DMS 273 (cell line): ENCODE measurements at regions not wholly inside any gene's neighbourhood (a gene's known extent, or its start where the extent isn't known, plus 50 kb on each side); places are given as distances from the start of the nearest gene placed in this dataset.
A peak's percentile ranks its signal among the peaks of the same experiment; 100 is the strongest.
"Not testable (repeated sequence)": the region's sequence is repeated elsewhere in the genome, so short reads cannot be mapped to it uniquely, and the experiment has no call there.

ENCODE experiments used
- DNase-seq: peaks from one replicate; lab custom pipeline; 2025; ENCODE audit not compliant: unreplicated experiment; lab: John Stamatoyannopoulos, UW

DNA sequence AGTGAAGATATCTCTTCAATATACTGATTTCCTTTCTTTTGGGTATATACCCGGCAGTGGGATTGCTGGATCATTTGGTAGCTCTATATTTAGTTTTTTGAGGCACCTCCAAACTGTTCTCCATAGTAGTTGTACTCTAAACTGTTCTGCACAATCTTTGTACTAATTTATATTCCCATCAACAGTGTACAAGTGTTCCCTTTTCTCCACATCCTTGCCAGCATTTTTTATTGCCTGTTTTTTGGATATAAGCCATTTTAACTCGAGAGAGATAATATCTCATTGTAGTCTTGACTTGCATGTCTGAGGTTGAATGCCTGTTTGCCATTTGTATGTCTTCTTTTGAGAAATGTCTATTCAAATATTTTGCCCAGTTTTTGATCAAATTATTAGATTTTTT, 1859.4 kb upstream of the C9orf72 start:
- DNase-seq = not testable (repeated sequence)

DNA sequence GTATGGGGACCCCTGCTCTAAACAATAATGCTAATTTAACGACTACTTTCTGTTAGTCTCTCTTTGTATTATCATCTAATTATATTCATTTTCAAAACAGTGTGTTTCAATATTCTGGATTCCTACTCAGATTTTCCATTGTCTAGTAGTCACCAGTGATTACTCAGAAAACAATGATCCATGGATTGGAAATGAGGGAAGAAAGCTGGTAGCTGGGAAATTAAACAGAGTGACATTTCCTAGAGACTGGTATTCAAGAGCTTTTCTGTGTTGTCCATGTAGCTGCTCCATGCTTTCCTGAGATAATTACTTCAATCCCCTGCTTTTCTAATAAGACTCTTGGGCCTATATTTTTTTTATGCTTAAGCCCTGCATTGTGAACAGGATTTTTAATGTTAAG, 1862.1 kb upstream of the C9orf72 start:
- no peak for DNase-seq

DNA sequence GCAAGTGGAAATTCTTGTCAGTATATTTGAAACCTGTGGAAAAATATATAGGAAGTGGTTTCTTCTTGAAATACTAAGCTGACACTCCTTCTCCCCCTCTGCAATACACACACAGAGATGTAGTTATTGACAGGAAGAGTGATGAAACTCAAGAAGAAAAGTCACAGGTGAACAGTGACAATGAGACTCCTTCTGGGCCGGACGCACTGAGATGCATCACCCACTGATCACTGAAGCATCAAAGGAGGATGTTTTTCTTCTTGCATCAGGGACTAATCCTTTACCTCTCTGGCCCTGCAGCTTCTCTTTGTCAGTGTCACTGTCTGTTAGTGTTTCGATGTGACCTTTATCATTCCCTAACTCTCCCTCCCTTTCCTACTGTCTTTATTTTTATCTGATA, 1864.2 kb upstream of the C9orf72 start:
- no peak for DNase-seq

DNA sequence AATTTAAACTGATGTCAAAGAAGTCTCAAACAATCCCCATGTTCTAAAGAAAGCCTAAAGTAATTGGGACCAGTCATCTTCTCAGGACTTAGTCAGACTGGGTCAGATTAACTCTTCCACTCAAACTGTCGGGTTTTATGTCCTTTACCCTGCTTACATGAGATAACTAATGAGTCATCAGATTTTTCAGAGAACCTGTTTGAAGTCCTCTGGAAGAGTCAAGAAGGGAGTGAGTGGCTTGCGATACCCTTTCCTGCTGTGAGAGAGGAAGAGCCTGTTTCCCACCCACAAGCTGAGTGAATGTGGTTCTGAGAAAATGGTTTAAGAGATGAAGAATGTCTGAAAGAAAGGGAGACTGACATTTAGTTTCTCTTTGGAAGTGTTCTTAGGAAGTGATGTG, 1866.7 kb upstream of the C9orf72 start:
- no peak for DNase-seq

DNA sequence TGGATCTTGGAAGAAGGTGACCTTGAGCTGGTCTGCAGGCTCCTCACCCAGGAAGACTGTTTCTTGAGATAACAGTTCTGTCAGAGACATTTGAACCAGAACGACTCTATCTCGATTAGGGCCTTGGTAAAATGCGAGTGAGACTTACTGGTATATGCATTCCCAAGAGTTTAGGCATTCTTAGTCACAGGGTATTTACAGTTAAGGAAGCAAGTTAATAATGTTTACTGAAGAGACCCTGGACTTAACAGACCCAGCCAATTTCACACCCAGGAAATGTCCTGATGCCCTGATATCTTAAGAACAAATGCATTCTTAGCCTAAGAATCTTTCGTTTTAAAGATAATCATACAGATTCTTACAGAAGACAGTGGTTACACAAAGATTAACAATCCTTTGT, 1867.2 kb upstream of the C9orf72 start:
- no peak for DNase-seq

DNA sequence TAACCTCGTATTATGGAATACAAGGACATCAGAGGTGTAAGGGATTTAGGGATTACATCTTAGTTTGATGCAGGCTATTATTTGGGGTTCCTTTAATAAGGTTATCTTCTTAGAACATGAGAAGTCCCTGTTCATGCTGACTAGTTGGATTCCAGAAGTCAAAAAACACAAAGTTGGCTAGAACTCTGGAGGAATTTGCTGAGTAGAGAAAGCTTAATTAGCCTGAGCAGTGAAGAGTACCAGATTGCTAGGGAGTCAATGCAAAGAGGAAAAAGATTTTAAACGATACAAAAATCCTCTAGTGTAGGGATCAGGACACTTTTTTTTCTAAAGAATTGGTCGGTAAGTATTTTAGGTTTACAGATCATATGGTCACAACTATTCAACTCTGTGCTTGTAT, 1872.5 kb upstream of the C9orf72 start:
- no peak for DNase-seq

DNA sequence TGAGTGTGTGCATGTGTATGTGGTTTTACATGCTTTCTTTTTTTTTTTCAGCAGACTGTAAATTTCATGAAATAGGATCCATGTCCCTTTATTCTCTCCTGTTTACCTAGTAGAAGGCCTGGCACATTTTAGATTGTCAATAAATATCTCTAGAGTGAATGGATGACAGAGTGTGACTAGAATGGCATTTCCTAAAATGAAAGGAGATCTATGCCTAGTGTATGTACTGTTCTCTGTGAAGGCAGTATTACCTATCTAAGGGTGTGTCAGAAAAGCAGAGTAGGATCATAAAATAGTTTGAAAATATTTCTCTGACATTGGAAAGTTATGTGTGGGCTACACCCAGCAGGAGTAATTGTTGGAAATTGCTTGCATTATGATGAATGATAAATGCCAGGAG, 1876.0 kb upstream of the C9orf72 start:
- DNase-seq = no peak

DNA sequence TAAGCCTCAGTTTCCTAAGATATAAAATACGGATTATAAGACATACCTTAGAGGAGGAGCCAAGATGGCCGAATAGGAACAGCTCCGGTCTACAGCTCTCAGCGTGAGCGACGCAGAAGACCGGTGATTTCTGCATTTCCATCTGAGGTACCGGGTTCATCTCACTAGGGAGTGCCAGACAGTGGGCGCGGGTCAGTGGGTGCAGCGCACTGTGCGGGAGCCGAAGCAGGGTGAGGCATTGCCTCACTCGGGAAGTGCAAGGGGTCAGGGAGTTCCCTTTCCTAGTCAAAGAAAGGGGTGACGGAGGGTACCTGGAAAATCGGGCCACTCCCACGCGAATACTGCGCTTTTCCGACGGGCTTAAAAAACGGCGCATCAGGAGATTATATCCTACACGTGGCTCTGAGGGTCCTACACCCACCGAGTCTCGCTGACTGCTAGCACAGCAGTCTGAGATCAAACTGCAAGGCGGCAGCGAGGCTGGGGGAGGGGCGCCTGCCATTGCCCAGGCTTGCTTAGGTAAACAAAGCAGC, 1877.1 kb upstream of the C9orf72 start:
- not testable (repeated sequence) for DNase-seq

DNA sequence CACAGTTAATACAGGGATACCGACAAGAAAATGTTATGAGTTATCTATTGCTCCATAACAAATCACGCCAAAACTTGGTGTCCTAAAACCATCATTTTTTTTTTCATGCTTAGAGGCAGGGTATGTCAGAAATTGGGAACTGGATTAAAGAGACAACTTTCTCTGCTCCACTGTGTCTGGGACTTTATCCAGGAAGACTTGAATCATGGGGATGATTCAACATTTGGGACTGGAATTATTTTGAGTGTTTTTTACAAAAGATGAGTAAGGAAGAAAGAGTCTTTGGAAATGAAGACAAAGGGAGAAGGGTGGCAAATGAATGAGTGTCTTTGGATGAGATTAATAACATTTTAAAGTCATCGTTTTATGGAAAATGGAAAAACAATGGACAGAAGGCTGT, 1883.7 kb upstream of the C9orf72 start:
- DNase-seq = no peak

DNA sequence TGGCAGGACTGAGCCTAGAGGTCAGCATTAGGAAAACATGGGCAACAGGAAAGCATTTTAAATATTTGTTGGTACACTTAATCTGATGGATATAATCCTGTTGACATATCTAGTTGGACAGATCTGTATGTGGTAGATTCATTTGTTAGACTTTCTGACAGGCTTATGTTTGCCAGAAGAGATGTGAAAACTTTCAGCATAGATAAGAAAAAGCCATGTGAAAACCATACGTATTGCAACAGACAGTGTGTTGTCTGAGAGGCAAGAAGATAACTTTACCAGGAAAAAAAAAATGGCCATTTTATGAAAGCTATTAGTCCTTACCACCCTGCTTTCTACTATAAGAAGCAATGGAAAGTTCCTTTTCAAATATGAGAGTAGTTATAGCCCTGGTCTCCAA, 1902.2 kb upstream of the C9orf72 start:
- no peak for DNase-seq

DNA sequence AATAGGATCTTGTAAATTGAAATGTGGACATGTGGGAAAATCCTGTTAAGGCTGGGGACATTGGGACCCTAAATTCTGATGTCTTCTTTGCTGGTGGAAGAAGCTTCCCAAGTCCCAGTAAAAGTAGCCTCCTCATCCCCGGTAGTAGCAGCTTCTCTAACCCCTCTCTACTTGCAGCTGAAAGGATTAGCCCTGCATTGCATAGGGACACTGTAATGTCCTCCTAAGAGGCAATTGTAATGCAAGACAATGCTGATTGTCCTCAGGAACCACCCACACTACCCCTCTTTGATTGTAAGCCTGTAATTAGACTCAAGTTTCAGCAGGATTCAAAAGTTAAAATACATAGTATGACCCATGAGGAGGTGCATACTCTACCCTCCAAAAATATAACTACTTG, 1938.4 kb upstream of the C9orf72 start:
- no peak for DNase-seq

DNA sequence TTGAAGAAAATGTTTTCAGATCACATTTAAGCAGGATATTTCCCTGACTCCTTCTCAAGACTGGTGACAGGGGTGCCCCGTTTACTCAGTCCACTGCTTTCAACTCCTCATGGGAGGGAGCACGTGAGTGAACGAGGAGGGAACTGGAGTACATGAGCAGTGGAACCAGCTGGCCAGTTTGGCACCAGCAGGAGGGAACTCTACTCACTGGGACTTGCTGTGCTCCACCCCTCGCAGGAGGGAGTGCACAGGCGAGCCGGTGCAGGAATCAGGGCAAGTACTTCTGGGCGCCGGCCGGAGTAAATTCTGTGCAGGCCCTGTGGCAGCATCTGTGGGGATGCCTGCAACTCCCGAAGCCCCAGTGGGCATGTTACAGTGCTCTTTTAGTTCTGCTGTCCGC, 1941.1 kb upstream of the C9orf72 start:
- DNase-seq = peak; percentile 20

DNA sequence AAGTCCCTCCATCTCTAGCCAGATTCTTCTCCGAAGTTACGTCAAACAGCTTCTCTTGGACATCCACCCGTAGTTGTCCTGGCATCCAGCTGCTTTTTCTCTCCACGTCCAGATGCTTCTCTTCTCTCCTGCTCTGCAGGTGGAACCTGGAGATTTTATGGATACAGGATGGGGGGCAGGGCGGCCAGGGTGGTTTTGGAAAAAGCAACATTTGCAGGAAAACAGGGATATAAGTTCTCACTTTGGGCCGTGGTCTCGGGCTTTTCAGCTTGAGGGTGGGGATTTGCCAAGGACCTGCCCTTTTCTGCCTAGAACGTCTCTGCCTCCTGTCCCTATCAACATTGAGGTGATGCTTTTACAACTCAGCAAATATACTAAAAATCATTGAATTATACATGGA, 1941.6 kb upstream of the C9orf72 start:
- DNase-seq = no peak

DNA sequence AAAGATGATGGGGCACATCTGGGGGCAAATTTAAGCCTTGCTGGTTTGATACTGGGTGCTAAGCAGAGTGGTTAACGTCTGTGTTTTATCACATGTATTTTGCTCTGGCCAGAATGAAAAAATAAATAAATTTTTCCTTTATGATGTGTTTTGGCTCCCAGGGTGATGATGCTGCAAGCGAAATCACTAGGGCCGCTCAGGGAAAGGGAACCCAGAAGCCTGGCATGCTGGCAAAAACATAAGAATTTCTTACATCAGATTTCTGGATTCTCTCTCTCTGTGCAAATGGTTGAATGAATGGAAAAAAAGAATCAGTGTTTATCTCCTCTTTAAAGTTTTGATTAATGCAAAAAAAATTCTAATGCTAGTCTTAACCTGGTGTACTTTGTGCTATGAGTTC, 1975.2 kb upstream of the C9orf72 start:
- no peak for DNase-seq

DNA sequence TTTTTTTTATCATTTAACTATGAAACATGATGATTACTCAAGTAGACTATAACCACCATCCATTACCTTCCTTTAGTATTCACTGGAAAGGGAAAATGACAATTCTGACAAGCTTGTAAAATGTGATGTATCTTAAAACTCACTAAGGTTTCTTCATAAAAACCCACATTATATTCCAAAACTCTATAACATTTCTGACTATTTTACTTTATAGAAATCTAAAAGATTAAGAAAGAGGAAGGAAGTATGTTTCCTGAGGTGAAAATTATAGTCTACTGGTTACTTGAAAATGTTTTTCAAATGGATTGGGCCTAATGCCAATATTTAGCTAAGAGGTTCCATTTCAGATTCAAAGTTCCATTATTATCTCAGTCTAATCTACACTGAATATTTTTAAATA, 1982.2 kb upstream of the C9orf72 start:
- DNase-seq = no peak

DNA sequence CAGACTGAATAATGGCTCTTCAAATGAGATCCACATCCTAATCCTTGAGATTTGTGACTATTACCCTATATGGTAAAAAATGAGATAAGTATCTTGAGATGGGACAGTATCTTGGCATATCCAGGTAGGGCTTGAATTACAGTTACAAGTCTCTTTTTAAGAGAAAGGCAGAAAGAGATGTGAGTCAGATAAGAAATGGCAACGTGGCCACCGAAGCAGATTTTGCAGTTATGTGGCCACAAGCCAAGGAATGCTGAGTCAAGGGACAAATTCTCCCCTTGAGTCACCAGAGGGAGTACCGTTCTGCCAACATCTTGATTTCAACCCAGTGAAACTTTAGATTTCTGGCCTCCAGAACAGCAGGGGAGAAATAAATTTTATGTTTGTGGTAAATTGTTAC, 1983.0 kb upstream of the C9orf72 start:
- peak; percentile 4 for DNase-seq

DNA sequence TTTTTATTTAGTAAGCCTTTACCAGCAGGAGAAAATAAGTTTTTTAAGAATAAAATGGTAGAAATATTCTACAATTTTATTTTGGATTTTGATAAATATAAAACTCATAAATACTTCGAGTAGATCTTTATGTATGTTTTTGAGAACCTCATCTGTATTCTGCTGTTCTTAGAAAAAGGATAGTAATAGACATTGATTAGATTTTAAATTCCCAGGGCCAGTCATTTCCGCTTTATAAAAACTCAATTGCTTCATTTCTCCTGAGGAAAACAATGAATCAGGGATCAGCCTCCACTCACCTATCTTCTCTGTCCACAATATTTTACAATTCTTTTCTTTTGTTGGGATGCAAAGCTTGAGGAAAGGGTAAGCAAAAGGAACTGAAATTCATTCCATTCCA, 1983.5 kb upstream of the C9orf72 start:
- DNase-seq = no peak

DNA sequence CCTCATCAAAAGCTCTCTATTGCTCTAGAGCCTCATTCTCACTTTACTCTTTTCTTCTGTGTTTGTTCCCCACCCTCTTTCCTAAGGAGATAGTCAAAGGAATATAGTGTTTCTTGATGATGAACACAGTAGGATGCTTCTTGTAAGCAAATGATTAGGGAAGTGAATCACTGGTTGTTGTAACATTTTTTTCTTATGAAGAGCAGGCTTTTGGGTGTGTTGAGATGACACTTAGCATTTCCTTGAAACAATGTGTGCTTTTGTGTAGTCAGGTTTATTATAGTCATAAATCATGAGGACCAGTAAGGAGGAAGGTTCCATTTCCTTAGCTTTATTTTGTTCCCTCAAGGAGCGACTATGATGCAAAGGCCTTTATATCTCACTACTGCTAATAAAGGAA, 1991.3 kb upstream of the C9orf72 start:
- no peak for DNase-seq

DNA sequence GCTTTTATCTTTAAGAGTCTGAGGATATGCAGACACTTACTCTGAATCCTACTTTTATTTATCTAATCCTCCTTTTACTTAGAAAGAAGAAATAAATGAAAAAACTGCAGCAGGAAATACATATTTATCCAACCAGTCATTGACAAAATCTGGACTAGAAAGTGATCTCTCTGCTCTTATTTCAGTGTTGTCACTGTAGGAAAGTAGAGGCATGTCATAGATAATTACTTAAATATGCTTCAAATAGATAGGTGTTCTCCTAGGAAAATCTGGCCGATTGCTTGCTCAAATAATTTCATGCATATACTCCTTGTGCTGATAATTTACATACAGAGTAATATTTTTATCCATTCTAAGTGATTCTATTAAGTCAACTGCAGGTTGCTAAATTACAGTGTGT, 2001.9 kb upstream of the C9orf72 start:
- no peak for DNase-seq

DNA sequence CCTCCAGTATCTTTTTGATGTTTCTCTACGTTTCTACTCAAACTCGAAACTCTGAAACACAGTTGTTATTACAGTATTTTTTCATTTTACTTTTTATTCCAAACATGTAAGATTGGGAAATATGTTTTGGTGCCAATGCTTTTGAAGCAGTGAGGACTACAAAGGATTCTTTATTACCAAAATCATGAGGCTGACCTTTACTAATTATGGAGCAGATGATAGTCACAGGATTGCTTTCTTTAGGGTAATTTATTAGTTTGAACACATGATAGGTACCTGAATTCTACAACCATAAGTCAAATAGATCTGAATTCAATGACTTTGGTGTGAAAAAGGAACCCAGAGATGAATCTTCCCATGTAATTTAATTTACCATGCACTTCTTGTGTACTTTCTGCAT, 2015.1 kb upstream of the C9orf72 start:
- no peak for DNase-seq

DNA sequence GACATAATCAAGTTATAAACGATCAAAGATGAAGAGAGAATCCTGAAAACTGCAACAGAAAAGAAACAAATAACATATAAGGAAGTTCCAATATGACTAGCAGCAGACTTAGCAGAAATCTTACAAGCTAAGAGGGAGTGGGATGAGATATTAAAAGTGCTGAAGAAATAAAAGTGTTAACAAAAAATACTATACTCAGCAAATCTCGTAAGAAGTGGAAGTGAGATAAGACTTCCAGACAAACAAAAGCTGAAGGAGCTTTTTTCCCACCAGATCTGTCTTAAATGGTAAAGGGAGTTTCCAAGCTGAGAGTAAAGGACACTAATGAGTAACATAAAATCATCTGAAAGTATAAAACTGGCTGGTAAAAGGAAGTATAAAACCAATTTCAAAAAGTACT, 2036.0 kb upstream of the C9orf72 start:
- DNase-seq = no peak

DNA sequence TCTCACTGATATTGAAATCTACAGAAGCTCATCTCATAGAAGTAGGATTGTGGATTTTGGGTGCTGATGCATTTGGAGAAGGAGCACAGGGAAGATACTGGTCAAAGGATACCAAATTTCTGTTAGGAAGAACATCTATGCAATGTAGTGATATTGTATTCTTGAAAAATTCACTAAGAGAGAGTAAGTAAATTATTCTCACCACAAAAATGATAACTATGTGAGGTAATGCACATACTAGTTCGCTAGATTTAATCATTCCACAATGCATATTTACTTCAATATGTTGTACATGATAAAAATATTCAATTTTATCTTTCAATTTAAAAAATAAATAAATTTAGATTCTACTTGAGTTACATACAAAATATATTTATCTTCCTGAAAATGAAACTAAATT, 2040.5 kb upstream of the C9orf72 start:
- DNase-seq = no peak

DNA sequence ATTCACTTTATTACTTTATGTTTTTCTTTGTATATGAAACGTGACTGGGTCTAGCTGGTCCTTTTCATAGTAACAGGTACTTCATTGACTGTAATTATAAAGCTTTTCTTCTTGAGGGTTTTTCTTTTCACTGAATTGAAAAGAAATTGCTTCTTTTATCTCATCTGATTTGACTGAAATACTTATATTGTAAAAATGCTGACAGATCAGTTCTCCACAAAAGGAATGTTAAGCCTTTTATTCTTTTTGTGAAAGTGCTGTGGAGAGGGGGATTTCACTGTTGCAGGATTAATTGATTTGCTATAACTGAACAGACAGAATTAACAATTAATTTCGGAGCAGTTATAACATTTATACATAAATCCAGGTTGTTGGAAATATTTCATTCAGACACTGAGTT, 2043.6 kb upstream of the C9orf72 start:
- no peak for DNase-seq

DNA sequence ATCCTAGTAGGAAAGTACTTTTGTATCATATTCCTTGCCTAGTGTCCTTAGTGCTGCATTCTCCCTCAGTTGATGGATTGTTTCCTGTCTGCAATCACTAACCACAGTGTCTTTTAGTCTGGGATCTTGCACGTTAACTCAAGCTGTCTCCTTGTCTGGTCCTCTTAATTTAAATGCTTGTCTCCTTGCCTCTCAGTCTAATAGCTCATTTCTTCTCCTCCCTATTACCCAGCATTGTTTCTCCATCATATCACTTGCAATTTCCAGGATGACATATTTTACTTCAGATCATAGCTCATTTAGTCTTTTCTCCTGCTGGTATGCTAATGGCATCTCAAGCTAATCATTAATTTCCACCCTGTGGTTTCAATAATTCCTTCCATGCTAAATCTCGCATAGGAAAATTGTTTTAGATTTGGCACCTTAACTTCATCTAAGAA, 2052.0 kb upstream of the C9orf72 start:
- no peak for DNase-seq
